BJ (cell line): ENCODE measurements at regions not wholly inside any gene's neighbourhood (a gene's known extent, or its start where the extent isn't known, plus 50 kb on each side); places are given as distances from the start of the nearest gene placed in this dataset.

Experiments used
- CTCF ChIA-PET: fragments of 350-600 bp; formaldehyde crosslinking; extraction: SDS; loops from one replicate; lab custom pipeline; 2021; ENCODE audit warnings: antibody characterized with exemption, inconsistent platforms; lab: Yijun Ruan, JAX
- POLR2A ChIA-PET: fragments of 300-600 bp; sonication (Branson Sonifier 250); formaldehyde crosslinking; extraction: SDS; loops from one replicate; lab custom pipeline; 2021; ENCODE audit warnings: antibody characterized with exemption; lab: Charles Lee
- DNase-seq: peaks from one replicate; pipeline ENCODE4 v3.0.0-alpha.2; 2011; ENCODE audit warnings: low read depth
- H3K27me3 ChIP-seq: 2 replicates; pipeline ENCODE4 v1.6.0; 2011; ENCODE audit warnings: low read length; ENCODE audit not compliant: control insufficient read depth, insufficient read depth
- H3K36me3 ChIP-seq: 2 replicates; pipeline ENCODE4 v1.5.1; 2011; ENCODE audit warnings: low read length; ENCODE audit not compliant: control insufficient read depth, insufficient read depth
- H3K4me3 ChIP-seq: 2 replicates; pipeline ENCODE4 v1.5.1; 2011; ENCODE audit warnings: low read depth, mild to moderate bottlenecking, control low read depth, low read length
- CTCF ChIP-seq: IDR thresholded peaks from 2 replicates; pipeline ENCODE4 v1.5.1; 2011; ENCODE audit warnings: low read depth, mild to moderate bottlenecking, control low read depth, inconsistent platforms, low read length, moderate library complexity; ENCODE audit not compliant: insufficient read depth

- DNase-seq: no peak
- Histone ChIP-seq H3K27me3 (0 out of 2 replicates have a peak, but pooled peaks cover 3% of the 10 kb centered on the region), H3K36me3 (no peaks in the 10 kb centered on the region), H3K4me3 (no peak overlapping the region)
- no peak for TF ChIP-seq CTCF
- POLR2A ChIA-PET: no interaction called here
- CTCF ChIA-PET: interaction anchor here (1.1 kb wide), 1 partner anchor 30 kb away, joined by 3 read pairs; no protein-coding TSS in a partner anchor
Measured at GRCh38 chr7:50837965-50838364, 55.3 kb upstream of the GRB10 start.

- H3K4me3 ChIP-seq: no peak overlapping the region
- H3K27me3 ChIP-seq: peaks cover 3% of the 10 kb centered on the region; the same call in 1 of the 2 replicates
- no peaks in the 10 kb centered on the region for H3K36me3 ChIP-seq
- CTCF ChIA-PET: no interaction called here
- DNase-seq: no peak
- no peak for TF ChIP-seq CTCF
- POLR2A ChIA-PET: no interaction called here
Measured at GRCh38 chr7:50836646-50837045, 54.0 kb upstream of the GRB10 start.

- ChIA-PET POLR2A (no interaction called here), CTCF (no interaction called here)
- Histone ChIP-seq H3K36me3 (no peaks in the 10 kb centered on the region), H3K27me3 (peaks cover 3% of the 10 kb centered on the region; the same call in 1 of the 2 replicates), H3K4me3 (no peak overlapping the region)
- DNase-seq: no peak
- no peak for TF ChIP-seq CTCF
Measured at GRCh38 chr7:50835156-50835555, 52.5 kb upstream of the GRB10 start.

- CTCF ChIA-PET: no interaction called here
- no peak for TF ChIP-seq CTCF
- H3K27me3 ChIP-seq: peaks cover 3% of the 10 kb centered on the region; the same call in 1 of the 2 replicates
- H3K4me3 ChIP-seq: no peak overlapping the region
- POLR2A ChIA-PET: no interaction called here
- H3K36me3 ChIP-seq: no peaks in the 10 kb centered on the region
- no peak for DNase-seq
Measured at GRCh38 chr7:50834679-50835078, 52.0 kb upstream of the GRB10 start.

GRCh38 chr7:50834031-50834535 lies 51.4 kb upstream of the GRB10 start:
- ChIA-PET POLR2A (no interaction called here), CTCF (no interaction called here)
- DNase-seq: no peak
- Histone ChIP-seq H3K4me3 (no peak overlapping the region), H3K36me3 (no peaks in the 10 kb centered on the region), H3K27me3 (peaks cover 3% of the 10 kb centered on the region; the same call in 1 of the 2 replicates)
- no peak for TF ChIP-seq CTCF
